Fibroblast of lung (primary cell): ENCODE measurements at regions not wholly inside any gene's neighbourhood (a gene's known extent, or its start where the extent isn't known, plus 50 kb on each side); places are given as distances from the start of the nearest gene placed in this dataset.

Source experiments
- EZH2 ChIP-seq: IDR thresholded peaks from 2 replicates; pipeline ENCODE4 v1.5.1; 2012; ENCODE audit warnings: low read length, control low read depth, mild to moderate bottlenecking; ENCODE audit errors: missing control alignments
- TF ChIP-seq, protein P1 (sequence below), 2 donors: IDR thresholded peaks in 1 of 2; conservative IDR thresholded peaks in 1 of 2; 1 replicate in 1 of 2; 2 replicates in 1 of 2; pipeline ENCODE4 v1.5.1; 2011 to 2012; ENCODE audit warnings: low read length in 2 of 2, control low read depth in 1 of 2, inconsistent platforms in 1 of 2, low read depth in 1 of 2, mild to moderate bottlenecking in 1 of 2

DNA sequence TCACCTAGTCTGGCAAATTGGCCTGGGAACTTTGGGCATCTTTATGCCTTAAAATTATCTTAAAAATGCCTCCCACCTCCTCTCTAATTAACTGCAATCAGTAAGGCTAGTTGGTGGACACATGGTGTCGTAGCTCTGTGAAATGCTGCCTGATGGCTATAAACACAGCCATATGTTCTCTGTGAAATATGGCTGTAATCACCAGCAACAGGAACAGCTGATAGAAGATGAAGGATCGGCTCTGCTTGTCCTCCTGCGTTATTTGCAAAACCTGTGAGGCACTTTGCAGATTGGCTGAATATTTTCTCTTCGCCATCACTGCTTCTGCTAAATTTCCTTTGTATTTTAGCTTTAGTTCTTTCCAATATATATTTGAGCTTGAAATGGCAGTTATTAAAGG lies 419.6 kb downstream of the RWDD3 start:
- TF ChIP-seq, protein P1, sequence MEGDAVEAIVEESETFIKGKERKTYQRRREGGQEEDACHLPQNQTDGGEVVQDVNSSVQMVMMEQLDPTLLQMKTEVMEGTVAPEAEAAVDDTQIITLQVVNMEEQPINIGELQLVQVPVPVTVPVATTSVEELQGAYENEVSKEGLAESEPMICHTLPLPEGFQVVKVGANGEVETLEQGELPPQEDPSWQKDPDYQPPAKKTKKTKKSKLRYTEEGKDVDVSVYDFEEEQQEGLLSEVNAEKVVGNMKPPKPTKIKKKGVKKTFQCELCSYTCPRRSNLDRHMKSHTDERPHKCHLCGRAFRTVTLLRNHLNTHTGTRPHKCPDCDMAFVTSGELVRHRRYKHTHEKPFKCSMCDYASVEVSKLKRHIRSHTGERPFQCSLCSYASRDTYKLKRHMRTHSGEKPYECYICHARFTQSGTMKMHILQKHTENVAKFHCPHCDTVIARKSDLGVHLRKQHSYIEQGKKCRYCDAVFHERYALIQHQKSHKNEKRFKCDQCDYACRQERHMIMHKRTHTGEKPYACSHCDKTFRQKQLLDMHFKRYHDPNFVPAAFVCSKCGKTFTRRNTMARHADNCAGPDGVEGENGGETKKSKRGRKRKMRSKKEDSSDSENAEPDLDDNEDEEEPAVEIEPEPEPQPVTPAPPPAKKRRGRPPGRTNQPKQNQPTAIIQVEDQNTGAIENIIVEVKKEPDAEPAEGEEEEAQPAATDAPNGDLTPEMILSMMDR (conservative IDR thresholded peaks at IDR 0.05 in 1 of 2, IDR thresholded peaks at IDR 0.05 in 1 of 2; ENCODE audit: low read depth in 1 of 2, low read length in 2 of 2) = no peak
- no peak for TF ChIP-seq EZH2
